Mesothelial cell of epicardium (in vitro differentiated cells): ENCODE measurements at regions not wholly inside any gene's neighbourhood (a gene's known extent, or its start where the extent isn't known, plus 50 kb on each side); places are given as distances from the start of the nearest gene placed in this dataset.

ENCODE experiments used
- DNase-seq, 2 experiments: peaks; one replicate each; pipeline ENCODE4 v3.0.0; 2021; ENCODE audit warnings: low spot score in 2 of 2; ENCODE audit not compliant: unreplicated experiment in 2 of 2
- H3K27ac Mint-ChIP-seq: 2 replicates; pipeline ENCODE4 v1.8.0; 2021; ENCODE audit warnings: mixed read lengths
- H3K27me3 Mint-ChIP-seq: 2 replicates; pipeline ENCODE4 v1.8.0; 2021; ENCODE audit warnings: low read depth, mixed read lengths
- H3K36me3 Mint-ChIP-seq: 2 replicates; pipeline ENCODE4 v1.8.0; 2021; ENCODE audit warnings: mixed read lengths
- H3K4me1 Mint-ChIP-seq: 2 replicates; pipeline ENCODE4 v1.8.0; 2021; ENCODE audit warnings: mixed read lengths
- H3K4me3 Mint-ChIP-seq: 2 replicates; pipeline ENCODE4 v1.8.0; 2021; ENCODE audit warnings: mild to moderate bottlenecking, moderate library complexity, mixed read lengths
- H3K9me3 Mint-ChIP-seq: 2 replicates; pipeline ENCODE4 v1.8.0; 2021; ENCODE audit warnings: mixed read lengths
- TF ChIP-seq, protein P1 (sequence below): fragments of 200-600 bp; sonication (generic); IDR thresholded peaks from one replicate; pipeline ENCODE4 v1.5.0; 2021; ENCODE audit warnings: antibody characterized with exemption; ENCODE audit not compliant: unreplicated experiment

GRCh38 chr2:217666338-217666737 lies 336.5 kb downstream of the TNS1 start:
- Mint-ChIP-seq H3K4me3 (no peak overlapping the region), H3K4me1 (peaks cover 8% of the 10 kb centered on the region), H3K27me3 (no peaks in the 10 kb centered on the region), H3K9me3 (no peaks in the 10 kb centered on the region), H3K36me3 (no peaks in the 10 kb centered on the region), H3K27ac (no peak overlapping the region)
- no peak for DNase-seq
- TF ChIP-seq, protein P1, sequence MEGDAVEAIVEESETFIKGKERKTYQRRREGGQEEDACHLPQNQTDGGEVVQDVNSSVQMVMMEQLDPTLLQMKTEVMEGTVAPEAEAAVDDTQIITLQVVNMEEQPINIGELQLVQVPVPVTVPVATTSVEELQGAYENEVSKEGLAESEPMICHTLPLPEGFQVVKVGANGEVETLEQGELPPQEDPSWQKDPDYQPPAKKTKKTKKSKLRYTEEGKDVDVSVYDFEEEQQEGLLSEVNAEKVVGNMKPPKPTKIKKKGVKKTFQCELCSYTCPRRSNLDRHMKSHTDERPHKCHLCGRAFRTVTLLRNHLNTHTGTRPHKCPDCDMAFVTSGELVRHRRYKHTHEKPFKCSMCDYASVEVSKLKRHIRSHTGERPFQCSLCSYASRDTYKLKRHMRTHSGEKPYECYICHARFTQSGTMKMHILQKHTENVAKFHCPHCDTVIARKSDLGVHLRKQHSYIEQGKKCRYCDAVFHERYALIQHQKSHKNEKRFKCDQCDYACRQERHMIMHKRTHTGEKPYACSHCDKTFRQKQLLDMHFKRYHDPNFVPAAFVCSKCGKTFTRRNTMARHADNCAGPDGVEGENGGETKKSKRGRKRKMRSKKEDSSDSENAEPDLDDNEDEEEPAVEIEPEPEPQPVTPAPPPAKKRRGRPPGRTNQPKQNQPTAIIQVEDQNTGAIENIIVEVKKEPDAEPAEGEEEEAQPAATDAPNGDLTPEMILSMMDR: no peak

DNA sequence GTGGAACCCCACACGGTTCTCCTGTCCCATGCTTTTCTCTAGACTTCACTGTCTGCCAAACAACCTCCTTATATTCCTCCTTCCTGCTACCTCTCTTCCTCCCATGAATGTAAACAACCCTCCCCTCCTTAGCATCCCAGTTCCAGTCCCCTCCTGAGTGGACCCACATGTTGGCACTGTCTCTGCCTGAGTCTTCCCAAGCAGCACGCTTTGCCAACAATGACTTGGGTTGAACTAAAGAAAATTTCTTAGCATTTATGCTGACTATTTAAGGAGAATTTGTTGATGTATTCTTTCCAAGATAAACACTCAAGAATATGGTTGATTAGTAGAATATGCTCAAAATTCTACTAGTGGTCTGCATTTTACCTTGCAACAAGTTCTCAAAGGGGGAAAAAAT lies 338.0 kb downstream of the TNS1 start:
- TF ChIP-seq, protein P1: no peak
- no peak for DNase-seq
- Mint-ChIP-seq H3K9me3 (no peaks in the 10 kb centered on the region), H3K4me3 (no peak overlapping the region), H3K27ac (no peak overlapping the region), H3K4me1 (peaks cover 8% of the 10 kb centered on the region), H3K36me3 (no peaks in the 10 kb centered on the region), H3K27me3 (no peaks in the 10 kb centered on the region)

GRCh38 chr2:217662984-217663602 lies 339.7 kb downstream of the TNS1 start:
- peaks cover 8% of the 10 kb centered on the region for H3K4me1 Mint-ChIP-seq
- no peak overlapping the region for H3K4me3 Mint-ChIP-seq
- no peak overlapping the region for H3K27ac Mint-ChIP-seq
- H3K27me3 Mint-ChIP-seq: no peaks in the 10 kb centered on the region
- TF ChIP-seq, protein P1: no peak
- no peaks in the 10 kb centered on the region for H3K9me3 Mint-ChIP-seq
- no peaks in the 10 kb centered on the region for H3K36me3 Mint-ChIP-seq
- no peak for DNase-seq

GRCh38 chr2:217661378-217661777 lies 341.4 kb downstream of the TNS1 start:
- Mint-ChIP-seq H3K9me3 (no peaks in the 10 kb centered on the region), H3K4me1 (peaks cover 2% of the 10 kb centered on the region), H3K4me3 (no peak overlapping the region), H3K36me3 (no peaks in the 10 kb centered on the region), H3K27ac (no peak overlapping the region), H3K27me3 (no peaks in the 10 kb centered on the region)
- no peak for DNase-seq
- TF ChIP-seq, protein P1: no peak

- DNase-seq: no peak
- Mint-ChIP-seq H3K4me3 (no peak overlapping the region), H3K36me3 (no peaks in the 10 kb centered on the region), H3K27ac (no peak overlapping the region), H3K27me3 (no peaks in the 10 kb centered on the region), H3K4me1 (peaks cover 2% of the 10 kb centered on the region), H3K9me3 (no peaks in the 10 kb centered on the region)
- TF ChIP-seq, protein P1: no peak
Observed at GRCh38 chr2:217660423-217660822, 342.4 kb downstream of the TNS1 start.

GRCh38 chr2:217658806-217659205 lies 344.0 kb downstream of the TNS1 start:
- TF ChIP-seq, protein P1: no peak
- Mint-ChIP-seq H3K9me3 (no peaks in the 10 kb centered on the region), H3K27ac (no peak overlapping the region), H3K4me3 (no peak overlapping the region), H3K4me1 (peaks cover 2% of the 10 kb centered on the region), H3K36me3 (no peaks in the 10 kb centered on the region), H3K27me3 (no peaks in the 10 kb centered on the region)
- DNase-seq: no peak
